HG02938 (cell line): ENCODE measurements at regions not wholly inside any gene's neighbourhood (a gene's known extent, or its start where the extent isn't known, plus 50 kb on each side); places are given as distances from the start of the nearest gene placed in this dataset.
A peak's percentile ranks its signal among the peaks of the same experiment; 100 is the strongest.

Source experiments
- ATAC-seq: cut with Tn5 transposase; IDR thresholded peaks from one replicate; pipeline ENCODE4 v1.9.1; 2021; ENCODE audit warnings: mild to moderate bottlenecking, moderate library complexity; ENCODE audit not compliant: unreplicated experiment

DNA sequence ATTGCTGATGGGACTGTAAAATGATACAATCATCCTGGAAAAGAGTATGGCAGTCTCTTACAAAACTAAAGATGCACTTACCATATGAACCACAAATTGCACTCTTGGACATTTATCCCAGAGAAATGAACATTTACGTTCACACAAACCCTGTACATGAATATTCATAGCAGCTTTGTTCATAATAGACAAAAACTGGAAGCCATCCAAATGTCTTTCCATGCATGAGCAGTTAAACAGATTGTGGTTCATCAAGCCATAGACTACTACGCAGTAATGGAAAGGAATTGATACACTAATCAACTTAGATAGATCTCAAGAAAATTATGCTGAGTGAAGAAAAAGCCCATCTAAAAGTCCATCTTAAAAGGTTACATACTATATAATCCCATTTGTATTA is 156.1 kb upstream of the SLC39A10 start:
- ATAC-seq: no peak

DNA sequence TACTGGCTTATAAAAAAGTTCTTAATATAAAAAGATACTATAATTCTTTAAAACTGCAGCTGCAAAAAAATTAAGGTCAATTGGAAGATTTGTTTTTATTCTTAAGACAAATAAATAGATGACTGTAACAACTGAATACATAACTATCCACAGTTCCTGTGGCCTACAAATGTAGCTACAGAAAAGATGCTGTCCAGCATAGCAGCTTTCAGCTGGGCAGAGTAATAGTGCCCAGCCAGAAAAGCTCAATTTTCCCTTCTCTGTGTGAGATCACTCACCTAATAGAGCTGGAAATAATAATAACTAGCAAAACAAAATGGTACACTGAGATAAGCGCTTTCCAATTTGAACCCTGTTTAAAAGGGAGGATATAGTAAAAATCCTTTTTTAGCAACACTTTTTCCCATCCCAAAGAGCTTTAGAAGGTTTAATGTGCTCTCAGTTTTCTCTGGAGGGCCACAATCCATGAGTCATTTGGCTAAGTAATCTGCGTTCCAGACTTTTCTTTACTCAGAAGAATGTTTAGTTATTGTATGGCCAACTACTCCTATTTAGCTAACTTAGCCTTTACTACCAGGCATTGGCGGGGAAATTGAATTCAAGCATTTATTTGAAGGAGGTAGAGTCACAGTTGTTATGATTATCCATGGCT is 158.1 kb upstream of the SLC39A10 start:
- no peak for ATAC-seq

DNA sequence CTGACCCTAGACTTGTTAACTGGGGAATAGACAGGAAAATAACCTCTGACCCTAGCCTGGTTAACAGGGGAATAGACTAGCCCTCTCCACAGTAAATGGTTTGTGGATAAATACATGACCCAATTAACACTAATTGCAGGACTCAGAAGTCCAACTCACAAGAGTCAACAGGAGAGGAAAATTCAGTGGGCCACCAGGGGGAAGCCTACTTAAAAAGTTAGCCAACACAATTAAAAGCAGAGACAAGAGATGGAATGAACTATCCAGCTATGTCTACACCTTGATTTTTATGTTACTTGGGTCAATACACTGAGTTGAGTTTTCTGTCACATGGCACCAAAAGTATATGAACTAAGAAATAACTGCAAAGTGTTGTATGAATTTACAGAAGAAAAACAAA is 158.8 kb upstream of the SLC39A10 start:
- no peak for ATAC-seq

DNA sequence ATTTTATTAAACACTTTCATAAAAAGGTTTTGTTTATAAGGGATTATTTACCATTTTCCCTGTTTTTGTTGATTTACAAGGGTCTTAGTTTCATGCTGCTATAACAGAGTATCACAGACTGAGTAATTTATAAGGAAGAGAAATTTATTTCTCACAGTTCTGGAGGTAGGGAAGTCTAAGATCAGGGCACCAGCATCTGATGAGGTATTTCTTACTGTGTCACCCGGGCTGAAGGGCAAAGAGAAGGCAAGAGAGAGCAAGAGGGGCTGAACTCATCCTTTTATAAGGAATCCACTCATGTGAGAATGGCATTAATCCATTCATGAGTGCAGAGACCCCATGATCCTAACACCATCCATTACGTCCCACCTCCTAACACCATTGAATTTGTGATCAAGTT is 160.0 kb upstream of the SLC39A10 start:
- no peak for ATAC-seq

DNA sequence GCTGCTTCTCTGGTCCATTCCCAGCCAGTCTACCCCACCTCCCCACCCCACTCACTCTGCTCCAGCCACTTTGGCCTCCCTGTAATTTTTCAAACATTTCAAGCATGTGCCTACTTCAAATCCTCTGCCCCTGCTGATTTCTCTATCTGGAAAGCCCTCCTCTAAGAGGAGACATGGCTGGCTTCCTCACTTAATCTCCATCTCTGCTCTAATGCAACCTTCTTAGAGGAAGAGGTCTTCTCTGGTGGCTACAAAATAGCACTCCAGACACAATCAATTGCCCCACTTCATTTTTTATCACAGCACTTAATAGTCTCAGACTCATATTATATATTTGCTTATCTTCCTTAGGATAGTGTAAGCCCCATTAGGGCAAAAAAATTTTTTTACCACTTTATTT is 161.1 kb upstream of the SLC39A10 start:
- no peak for ATAC-seq

DNA sequence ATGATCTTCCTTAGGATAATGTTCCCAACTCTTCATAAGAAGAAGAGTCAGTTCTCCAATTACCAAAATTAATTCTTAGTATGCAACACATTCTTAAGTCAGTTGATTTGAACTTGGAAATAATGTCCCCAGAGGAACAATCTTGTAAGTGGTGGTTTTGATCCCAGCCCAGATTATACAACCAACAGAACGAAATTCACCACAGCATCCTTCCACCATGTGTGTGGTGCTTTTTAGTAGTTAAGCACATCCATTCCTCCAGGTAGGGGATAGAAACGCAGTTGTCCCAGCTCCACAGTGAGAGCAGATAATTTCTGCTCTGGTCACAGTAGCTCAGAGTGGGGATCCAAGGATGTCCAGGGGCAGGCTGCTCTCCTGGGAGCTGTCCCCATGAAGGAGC is 161.7 kb upstream of the SLC39A10 start:
- ATAC-seq: no peak

DNA sequence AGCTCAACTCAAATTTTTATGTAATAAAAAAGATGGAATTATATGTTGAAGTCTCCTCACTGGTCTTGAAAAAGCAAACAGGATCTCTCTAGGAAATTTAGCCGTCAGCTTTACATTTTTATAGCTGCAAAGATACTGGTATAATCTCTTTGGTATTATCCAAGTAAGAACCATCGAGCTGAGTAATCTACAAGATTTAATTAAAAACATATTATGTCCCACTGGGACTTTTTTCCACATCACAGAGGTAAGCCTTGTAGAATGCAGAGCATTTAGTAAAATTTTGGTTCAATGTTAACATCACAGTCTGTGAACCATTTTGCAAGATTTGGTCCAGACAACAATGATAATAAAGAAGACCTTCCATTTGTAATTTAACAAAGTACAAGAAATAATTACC is 162.6 kb upstream of the SLC39A10 start:
- no peak for ATAC-seq

DNA sequence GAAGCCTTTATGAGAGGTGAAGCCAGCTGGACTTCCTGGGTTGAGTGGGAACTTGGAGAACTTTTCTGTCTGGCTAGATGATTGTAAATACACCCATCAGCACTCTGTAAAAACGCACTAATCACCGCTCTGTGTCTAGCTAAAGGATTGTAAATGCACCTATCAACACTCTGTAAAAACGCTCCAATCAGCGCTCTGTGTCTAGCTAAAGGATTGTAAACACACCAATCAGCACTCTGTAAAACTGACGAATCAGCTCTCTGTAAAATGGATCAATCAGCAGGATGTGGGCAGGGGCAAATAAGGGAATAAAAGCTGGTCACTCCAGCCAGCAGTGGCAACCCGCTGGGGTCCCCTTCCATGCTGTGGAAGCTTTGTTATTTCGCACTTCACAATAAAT is 163.6 kb upstream of the SLC39A10 start:
- ATAC-seq: no peak

DNA sequence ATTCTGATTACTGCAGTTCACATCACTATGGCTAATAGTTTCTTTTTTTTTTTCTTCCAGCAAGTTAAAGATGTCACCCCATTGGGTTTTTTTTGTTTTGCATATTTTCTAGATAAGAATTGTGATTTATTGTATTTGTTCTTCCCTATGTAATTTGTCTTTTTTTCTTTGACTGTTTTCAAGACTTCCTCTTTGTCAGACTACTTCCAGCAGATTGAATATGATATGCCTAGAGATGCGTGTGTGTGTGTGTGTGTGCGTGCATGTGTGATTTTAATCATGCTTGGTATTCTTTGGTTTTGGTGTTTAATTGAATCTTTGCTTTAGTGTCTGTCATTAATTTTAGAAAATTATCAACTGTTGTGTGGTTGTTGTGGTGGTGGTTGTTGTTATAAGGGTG is 166.7 kb upstream of the SLC39A10 start:
- no peak for ATAC-seq

DNA sequence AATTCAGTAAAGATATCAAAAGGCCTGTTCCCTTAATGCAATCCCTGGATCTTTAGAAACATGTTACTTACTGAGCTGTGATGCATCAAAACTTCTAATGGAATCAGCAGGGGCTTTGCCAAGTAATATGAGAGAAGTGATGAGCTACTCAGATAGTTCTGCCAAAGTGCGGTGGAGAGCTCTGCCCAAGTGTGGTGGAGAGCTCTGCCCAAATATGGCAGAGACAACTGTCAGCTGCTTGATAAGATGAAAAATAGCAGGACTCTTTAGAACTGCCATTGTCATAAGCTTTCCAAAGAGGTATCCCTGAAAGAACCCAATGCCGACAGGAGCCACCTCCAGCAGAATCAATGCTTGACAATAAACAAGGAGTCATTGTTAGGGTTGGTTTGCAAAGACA is 167.9 kb upstream of the SLC39A10 start:
- ATAC-seq: no peak

DNA sequence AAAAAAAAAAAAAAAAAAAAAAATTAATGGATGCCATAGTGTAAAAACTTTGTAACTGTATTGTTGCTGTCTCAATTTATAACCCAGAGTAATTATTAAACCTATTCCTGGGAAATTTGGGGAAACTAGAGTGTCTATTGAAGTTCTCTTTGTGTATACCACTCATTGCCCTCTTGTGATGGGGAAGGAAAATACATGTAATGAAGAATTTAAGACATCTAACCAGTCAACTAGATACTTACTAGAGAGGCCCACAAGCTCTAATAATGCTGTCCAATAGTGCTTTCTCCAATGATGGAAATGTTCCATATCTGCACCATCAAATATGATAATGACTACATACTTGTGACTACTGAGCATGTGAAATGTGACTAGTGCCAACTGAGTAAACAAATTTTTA is 168.5 kb upstream of the SLC39A10 start:
- ATAC-seq: no peak

DNA sequence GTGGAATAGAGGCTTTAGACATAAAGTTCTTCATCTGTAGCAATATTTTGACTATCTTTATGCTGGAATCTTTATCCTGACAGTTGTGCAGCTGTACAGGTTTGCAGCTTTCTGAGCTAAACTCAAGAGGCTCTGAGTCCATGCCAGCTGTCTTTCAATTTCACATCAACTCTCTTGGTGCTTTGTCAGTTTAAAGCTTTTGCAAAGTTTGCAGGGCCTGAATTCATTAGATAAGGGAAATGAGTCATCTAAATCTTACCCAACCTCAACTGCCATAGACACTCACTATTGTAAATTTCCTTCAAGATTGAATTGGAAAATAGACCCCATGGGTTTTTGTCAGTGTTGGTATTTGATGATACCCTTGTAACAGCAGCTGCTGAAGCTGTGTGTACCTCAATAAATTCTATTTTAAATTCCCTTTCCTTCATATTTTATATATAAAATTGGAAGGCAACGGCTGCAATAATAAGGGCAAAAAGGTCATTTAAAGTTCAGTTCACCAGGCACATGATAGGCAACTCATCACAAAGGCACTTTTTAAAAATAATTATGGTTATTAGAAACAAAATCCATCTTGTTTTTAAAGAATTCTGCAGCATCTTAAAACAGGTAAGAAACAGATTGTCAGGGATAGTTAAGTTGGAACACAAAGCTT is 169.9 kb upstream of the SLC39A10 start:
- peak; percentile 91 for ATAC-seq

DNA sequence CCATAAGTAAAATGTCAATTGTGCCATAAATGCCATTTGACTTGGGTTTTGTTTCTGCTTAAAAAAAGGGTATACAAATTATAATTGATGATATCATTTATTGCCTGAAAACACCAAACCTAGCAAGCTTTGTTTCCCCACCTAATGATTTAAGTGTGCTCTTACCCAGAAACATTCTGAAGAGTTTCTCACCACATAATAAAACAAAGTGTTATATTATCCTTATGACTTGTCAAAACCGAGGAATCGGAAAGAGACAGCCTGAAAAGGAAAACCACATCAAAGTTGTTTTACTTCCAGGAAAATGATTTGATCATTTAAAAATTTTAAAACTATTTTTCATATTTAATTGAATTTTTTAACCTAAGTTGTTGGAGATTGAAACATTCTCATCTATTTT is 170.5 kb upstream of the SLC39A10 start:
- no peak for ATAC-seq

DNA sequence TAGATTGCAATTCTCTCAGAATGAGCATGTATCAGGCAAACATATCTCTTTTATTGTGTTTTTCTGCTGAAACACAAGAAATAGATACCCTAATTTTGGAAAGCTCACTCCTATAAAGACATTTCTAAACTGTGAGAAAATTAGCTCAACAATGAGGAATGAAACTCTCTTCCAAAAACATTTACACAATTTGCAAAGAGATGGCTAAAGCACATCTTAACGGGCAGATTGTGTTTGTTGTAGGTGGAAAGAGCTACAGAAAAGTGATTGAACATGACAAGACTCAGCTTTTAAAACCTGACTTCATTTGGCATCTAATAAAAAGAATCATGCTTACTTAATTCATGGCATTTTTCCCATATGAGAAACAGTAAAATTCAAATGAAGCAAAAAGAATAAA is 175.0 kb upstream of the SLC39A10 start:
- no peak for ATAC-seq

DNA sequence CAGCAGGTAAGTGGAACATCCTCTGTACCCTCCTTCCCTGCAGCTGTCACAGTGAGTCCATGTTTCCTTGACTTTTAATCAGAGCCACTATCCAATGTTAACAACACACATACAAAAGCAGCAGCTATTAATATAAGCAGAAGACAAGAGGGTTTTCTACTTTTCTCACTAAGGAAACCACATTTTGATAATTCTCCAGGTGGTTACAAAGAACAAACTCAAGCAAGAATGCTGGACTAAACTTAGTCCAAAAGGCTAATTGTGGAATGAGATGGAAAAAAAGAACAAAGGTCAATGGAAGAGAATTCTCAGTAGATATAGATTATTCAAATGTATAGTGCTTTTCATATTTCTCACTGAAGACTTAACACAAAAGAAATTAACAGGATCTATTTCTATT is 176.9 kb upstream of the SLC39A10 start:
- no peak for ATAC-seq

DNA sequence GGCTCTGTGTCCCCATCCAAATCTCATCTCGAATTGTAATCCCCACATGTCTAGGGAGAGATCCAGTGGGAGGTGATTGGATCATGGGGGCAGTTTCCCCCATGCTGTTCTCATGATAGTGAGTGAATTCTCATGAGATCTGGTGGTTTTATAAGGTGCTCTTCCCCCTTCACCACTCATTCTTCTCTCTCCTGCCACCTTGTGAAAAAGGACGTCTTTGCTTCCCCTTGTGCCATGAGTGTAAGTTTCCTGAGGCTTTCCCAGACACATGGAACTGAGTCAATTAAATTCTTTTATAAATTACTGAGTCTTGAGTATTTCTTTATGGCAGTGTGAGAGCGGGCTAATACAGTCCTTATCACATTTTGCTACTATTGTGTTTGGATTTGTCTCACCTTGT is 177.6 kb upstream of the SLC39A10 start:
- no peak for ATAC-seq

DNA sequence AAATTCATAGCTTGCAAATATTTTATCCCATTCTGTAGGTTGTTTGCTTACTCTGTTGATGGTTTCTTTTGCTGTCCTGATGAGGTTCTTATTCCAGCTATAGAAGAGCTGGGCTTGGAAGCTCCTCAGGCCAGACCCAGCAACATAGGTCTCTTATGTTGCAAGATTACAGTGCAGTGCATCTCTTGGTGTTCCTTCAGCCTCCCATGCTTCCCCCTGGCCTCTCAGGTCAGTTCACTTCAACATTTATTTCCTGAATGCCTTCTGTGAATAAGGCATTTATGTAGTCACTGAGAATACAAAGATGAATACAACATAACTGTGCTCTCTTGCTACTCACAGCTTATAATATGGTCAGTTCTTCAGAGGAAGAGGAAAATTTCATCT is 179.0 kb upstream of the SLC39A10 start:
- peak; percentile 19 for ATAC-seq

DNA sequence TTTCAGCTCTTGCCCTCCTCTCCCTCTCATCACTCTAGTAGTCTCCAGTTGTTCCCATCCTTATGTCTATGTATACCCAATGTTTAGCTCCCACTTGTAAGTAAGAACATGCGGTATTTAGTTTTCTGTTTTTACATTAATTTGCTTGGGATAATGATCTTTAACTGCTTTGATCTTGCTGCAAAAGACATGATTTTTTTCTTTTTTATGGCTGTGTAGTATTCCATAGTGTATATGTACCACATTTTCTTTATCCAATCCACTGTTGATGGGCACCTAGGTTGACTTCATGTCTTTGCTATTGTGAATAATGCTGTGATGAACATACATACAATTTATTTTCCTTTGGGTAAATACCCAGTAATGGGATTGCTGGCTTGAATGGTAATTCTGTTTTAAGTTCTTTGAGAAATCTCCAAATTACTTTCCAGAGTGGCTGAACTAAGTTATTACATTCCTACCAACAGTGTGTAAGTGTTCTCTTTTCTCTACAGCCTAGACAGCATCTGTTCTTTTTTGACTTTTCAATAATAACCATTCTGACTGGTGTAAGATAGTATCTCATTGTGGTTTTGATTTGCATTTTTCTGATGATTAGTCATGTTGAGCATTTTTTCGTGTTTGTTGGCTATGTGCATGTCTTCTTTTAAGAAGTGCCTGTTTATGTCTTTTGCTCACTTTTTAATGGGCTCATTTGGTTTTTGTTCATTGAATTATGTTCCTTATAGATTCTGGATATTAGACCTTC is 179.6 kb upstream of the SLC39A10 start:
- ATAC-seq: peak; percentile 75

DNA sequence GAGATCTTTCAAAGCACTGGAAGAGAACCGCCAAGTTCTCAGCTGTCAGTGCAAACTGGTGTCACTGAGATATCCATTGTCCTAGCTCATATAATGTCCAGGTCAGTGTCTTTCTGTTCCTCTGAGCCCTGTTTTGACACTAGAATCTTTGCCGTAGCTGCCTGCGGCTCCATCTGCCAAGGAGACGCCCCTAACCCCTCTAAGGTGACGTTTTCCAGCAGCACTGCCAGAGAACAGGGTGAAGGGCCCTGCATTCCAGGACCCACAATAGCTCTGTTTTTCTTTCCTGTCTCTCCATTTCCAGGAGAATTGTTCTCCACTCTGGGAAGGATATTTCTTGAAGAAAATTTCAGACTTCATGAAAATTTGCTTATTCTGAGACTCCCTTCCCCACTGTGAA is 181.7 kb upstream of the SLC39A10 start:
- no peak for ATAC-seq

DNA sequence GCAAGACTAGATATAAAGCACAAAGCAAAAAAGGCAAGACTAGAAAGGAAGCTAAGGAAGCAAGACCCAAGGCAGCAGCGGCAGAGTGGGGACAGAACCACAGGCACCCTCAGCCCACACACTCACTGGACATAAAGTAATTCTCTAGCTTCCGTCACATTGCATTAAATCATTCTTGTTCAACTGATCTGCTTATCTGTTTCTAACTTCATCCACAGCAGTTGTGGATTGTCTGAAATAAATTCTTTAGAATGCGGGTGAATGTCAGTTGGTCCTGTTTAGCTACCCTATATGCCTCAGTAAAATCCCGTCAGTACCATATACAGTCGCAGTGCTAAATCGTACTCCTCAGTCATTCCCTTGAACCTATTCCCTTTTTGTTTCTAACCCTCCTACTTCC is 183.2 kb upstream of the SLC39A10 start:
- no peak for ATAC-seq

DNA sequence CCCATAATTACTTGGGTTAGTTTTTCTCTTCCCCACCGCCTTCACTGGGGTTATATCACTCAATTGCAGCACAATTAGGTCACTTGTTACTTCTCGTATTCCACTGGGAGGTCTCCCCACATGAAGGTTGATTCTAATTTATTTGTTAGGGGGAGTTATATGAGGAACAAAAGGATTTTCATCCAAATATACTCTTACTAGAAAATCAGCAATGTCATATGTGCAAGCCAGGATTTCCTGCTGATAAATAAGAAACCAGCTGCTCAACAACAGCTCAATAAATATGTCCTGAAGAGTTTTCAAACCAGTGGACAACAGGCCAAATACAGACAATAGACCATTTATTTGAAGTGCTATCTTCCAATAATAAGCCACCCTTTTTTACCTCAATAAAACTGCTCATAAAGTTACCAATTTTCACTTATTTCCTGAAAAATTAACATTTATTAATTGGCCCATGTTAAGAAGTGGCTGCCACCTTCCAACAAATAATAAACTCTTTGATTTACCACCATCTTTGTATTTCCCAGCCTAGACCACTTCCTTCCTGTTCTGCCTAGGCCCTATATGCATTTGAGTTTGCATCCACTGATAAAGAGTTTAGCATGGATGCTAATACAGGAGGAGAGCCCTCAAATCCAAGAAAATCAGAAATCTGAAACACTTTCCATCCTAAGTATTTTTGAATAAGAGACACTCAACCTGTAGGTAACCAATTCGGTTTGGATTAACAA is 184.4 kb upstream of the SLC39A10 start:
- ATAC-seq: no peak

DNA sequence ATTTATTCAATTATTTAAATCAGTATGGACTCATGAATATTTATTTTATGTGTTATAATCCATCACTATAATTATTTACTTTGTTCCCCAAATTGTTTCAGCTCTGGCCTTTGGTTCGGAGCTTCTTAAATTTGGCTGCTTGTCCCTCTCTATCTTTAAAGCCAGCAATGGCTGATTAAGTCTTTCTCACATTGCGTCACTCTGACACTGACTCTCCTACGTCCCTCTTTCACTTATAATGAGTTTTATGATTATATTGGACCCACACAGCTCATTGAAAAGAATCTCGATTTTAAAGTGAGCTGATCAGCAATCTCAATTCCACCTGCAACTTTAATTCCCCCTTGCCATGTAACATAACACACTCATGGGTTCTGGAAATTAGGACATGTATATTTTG is 185.2 kb upstream of the SLC39A10 start:
- no peak for ATAC-seq
